Progenitor cell of endocrine pancreas (in vitro differentiated cells): ENCODE measurements at regions not wholly inside any gene's neighbourhood (a gene's known extent, or its start where the extent isn't known, plus 50 kb on each side); places are given as distances from the start of the nearest gene placed in this dataset.

Experiments
- DNase-seq: peaks from one replicate; pipeline ENCODE4 v3.0.0; 2021; ENCODE audit warnings: low spot score; ENCODE audit not compliant: unreplicated experiment
- H3K27ac Mint-ChIP-seq: 2 replicates; pipeline ENCODE4 v1.8.0; 2021; ENCODE audit warnings: mild to moderate bottlenecking, moderate library complexity, mixed read lengths
- H3K27me3 Mint-ChIP-seq: 2 replicates; pipeline ENCODE4 v1.8.0; 2021; ENCODE audit warnings: mixed read lengths
- H3K36me3 Mint-ChIP-seq: 2 replicates; pipeline ENCODE4 v1.8.0; 2022; ENCODE audit warnings: mixed read lengths; ENCODE audit not compliant: insufficient read depth
- H3K4me1 Mint-ChIP-seq: 2 replicates; pipeline ENCODE4 v1.8.0; 2021; ENCODE audit warnings: low read depth, mixed read lengths
- H3K4me3 Mint-ChIP-seq: 2 replicates; pipeline ENCODE4 v1.8.0; 2021; ENCODE audit warnings: low read depth, mild to moderate bottlenecking, moderate library complexity, mixed read lengths
- H3K9me3 Mint-ChIP-seq: 2 replicates; pipeline ENCODE4 v1.8.0; 2021; ENCODE audit warnings: low read depth, mixed read lengths
- TF ChIP-seq, protein P1 (sequence below): fragments of 200-600 bp; sonication (generic); IDR thresholded peaks from one replicate; pipeline ENCODE4 v1.5.0; 2021; ENCODE audit warnings: antibody characterized with exemption, mild to moderate bottlenecking; ENCODE audit not compliant: unreplicated experiment

DNA sequence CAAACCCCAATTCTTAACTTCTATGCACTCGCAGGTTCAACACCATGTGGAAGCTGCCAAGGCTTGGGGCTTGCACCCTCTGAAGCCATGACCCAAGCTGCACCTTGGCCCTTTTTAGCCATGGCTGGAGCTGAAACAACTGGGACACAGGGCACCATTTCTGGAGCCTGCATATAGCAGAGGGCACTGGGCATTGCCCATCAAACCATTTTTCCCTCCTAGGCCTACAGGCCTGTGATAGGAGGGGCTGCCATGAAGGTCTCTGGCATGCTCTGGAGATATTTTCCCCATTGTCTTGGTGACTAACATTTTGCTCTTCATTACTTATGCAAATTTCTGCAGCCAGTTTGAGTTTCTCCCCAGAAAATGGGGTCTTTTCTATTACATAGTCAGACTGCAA lies 484.7 kb downstream of the EPHA7 start:
- Mint-ChIP-seq H3K4me1 (peaks cover 10% of the 10 kb centered on the region), H3K4me3 (no peak overlapping the region), H3K27ac (no peak overlapping the region), H3K9me3 (peaks cover 11% of the 10 kb centered on the region), H3K27me3 (no peaks in the 10 kb centered on the region), H3K36me3 (peaks cover 1% of the 10 kb centered on the region)
- TF ChIP-seq, protein P1, sequence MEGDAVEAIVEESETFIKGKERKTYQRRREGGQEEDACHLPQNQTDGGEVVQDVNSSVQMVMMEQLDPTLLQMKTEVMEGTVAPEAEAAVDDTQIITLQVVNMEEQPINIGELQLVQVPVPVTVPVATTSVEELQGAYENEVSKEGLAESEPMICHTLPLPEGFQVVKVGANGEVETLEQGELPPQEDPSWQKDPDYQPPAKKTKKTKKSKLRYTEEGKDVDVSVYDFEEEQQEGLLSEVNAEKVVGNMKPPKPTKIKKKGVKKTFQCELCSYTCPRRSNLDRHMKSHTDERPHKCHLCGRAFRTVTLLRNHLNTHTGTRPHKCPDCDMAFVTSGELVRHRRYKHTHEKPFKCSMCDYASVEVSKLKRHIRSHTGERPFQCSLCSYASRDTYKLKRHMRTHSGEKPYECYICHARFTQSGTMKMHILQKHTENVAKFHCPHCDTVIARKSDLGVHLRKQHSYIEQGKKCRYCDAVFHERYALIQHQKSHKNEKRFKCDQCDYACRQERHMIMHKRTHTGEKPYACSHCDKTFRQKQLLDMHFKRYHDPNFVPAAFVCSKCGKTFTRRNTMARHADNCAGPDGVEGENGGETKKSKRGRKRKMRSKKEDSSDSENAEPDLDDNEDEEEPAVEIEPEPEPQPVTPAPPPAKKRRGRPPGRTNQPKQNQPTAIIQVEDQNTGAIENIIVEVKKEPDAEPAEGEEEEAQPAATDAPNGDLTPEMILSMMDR: no peak
- DNase-seq: no peak

DNA sequence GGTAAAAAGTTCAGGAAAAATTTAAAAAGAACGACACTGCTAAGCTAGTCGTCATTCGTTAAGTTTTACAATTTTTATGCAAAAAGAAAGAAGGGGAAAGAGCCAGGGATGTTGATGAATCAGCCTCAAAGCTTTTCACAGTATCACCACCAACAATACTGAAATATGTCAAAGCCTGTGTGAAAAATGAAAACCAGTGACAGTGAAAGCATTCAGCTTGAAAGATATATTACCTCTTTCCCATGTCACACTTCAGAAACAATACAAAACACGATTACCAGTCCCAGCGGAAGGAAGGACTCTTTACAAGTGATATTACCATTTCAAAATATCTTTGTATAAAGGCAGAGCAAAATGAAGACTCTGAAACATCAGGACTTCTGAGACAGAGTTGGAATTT lies 489.2 kb downstream of the EPHA7 start:
- Mint-ChIP-seq H3K36me3 (peaks cover 1% of the 10 kb centered on the region), H3K27me3 (no peaks in the 10 kb centered on the region), H3K9me3 (peaks cover 14% of the 10 kb centered on the region), H3K27ac (no peak overlapping the region), H3K4me1 (peaks cover 10% of the 10 kb centered on the region), H3K4me3 (no peak overlapping the region)
- DNase-seq: no peak
- TF ChIP-seq, protein P1: no peak

GRCh38 chr6:92922216-92922806 lies 497.0 kb downstream of the EPHA7 start:
- peaks cover 2% of the 10 kb centered on the region for H3K4me1 Mint-ChIP-seq
- no peaks in the 10 kb centered on the region for H3K9me3 Mint-ChIP-seq
- H3K27ac Mint-ChIP-seq: no peak overlapping the region
- H3K36me3 Mint-ChIP-seq: no peaks in the 10 kb centered on the region
- H3K27me3 Mint-ChIP-seq: no peaks in the 10 kb centered on the region
- DNase-seq: no peak
- no peak overlapping the region for H3K4me3 Mint-ChIP-seq
- TF ChIP-seq, protein P1: no peak

GRCh38 chr6:92915466-92915865 lies 503.9 kb downstream of the EPHA7 start:
- Mint-ChIP-seq H3K27ac (no peak overlapping the region), H3K9me3 (no peaks in the 10 kb centered on the region), H3K4me3 (no peak overlapping the region), H3K36me3 (no peaks in the 10 kb centered on the region), H3K27me3 (no peaks in the 10 kb centered on the region), H3K4me1 (peaks cover 3% of the 10 kb centered on the region)
- TF ChIP-seq, protein P1: no peak
- DNase-seq: no peak

- no peaks in the 10 kb centered on the region for H3K36me3 Mint-ChIP-seq
- no peak overlapping the region for H3K4me3 Mint-ChIP-seq
- peaks cover 1% of the 10 kb centered on the region for H3K4me1 Mint-ChIP-seq
- TF ChIP-seq, protein P1: no peak
- no peaks in the 10 kb centered on the region for H3K27me3 Mint-ChIP-seq
- no peak for DNase-seq
- no peak overlapping the region for H3K27ac Mint-ChIP-seq
- H3K9me3 Mint-ChIP-seq: no peaks in the 10 kb centered on the region
Observed at GRCh38 chr6:92911301-92911700, 508.1 kb downstream of the EPHA7 start.
